ENCODE measurements at regions not wholly inside any gene's neighbourhood (a gene's known extent, or its start where the extent isn't known, plus 50 kb on each side); places are given as distances from the start of the nearest gene placed in this dataset.

DNA sequence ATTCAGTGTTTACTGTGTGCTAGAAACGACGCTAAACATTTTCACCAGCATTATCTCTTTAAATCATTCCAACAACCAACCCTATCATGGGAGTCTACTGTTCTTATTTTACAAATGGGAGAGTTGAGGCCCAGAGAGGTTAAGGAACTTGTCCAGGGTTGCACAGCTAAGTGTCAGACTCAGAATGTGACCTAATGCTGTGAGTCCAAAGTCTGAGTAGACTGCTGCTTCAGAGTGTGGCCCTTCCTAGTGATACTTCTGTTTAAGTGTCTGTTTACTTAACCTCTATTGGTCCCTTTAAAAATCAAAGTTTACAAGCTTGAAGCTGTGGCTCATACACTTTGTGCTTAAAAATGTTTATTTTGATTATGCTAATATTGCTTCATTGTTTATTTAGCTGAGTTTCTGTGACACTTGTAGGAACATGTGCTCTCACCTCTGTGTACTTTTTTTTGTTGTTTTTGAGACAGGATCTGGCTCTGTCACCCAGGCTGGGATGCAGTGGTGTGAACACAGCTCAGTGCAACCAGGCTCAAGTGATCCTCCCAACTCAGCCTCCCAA, 84.4 kb upstream of the SYPL1 start:
- Histone ChIP-seq H3K4me1 (peaks cover 0 to 10% (median 0%) of the 10 kb centered on the region in 4 donors), H3K27me3 (no peaks in the 10 kb centered on the region), H3K27ac (no peak overlapping the region), H3K4me3 (no peak overlapping the region), H3K36me3 (no peaks in the 10 kb centered on the region), H3K9me3 (no peaks in the 10 kb centered on the region)
- DNase-seq: no peak
- intact Hi-C loops (cut with DNase I): no loop called here
- 61 to 63% methylated on average over 2 of the region's 2 CpGs for WGBS, 2 donors
- TF ChIP-seq POLR2AphosphoS5 (IDR thresholded peaks at IDR 0.05) (no peak), POLR2A (IDR thresholded peaks at IDR 0.05) (no peak), EP300 (IDR thresholded peaks at IDR 0.05) (no peak)
- TF ChIP-seq, protein P1, sequence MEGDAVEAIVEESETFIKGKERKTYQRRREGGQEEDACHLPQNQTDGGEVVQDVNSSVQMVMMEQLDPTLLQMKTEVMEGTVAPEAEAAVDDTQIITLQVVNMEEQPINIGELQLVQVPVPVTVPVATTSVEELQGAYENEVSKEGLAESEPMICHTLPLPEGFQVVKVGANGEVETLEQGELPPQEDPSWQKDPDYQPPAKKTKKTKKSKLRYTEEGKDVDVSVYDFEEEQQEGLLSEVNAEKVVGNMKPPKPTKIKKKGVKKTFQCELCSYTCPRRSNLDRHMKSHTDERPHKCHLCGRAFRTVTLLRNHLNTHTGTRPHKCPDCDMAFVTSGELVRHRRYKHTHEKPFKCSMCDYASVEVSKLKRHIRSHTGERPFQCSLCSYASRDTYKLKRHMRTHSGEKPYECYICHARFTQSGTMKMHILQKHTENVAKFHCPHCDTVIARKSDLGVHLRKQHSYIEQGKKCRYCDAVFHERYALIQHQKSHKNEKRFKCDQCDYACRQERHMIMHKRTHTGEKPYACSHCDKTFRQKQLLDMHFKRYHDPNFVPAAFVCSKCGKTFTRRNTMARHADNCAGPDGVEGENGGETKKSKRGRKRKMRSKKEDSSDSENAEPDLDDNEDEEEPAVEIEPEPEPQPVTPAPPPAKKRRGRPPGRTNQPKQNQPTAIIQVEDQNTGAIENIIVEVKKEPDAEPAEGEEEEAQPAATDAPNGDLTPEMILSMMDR (IDR thresholded peaks at IDR 0.05): no peak

DNA sequence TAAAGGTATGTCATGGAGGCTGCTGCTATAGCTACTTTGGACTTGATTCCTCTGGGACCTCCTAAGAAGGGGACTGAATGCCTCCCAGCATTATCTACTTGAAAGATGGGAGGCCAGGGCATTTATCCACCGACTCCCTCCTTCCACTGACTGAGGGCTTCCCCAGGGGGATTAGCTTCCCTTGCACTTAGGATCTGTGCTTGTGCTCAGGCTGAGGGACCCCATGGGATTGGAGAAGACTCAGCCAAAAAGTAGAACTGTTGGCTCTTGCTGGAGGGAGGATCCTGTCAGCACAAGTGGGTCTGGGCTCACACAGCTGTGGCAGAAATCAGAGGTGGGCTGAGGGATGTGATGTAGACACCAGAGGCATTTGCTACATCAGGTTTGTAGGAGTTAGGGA, 81.5 kb upstream of the SYPL1 start:
- Histone ChIP-seq H3K27ac (no peak overlapping the region), H3K4me1 (peaks cover 0 to under 1% (median 0%) of the 10 kb centered on the region in 4 donors), H3K9me3 (no peaks in the 10 kb centered on the region), H3K36me3 (no peaks in the 10 kb centered on the region), H3K4me3 (no peak overlapping the region), H3K27me3 (no peaks in the 10 kb centered on the region)
- no peak for DNase-seq
- intact Hi-C loops (cut with DNase I): no loop called here
- WGBS, 2 donors: 69 to 100% methylated on average over 1 of the region's 1 CpG
- TF ChIP-seq POLR2A (IDR thresholded peaks at IDR 0.05) (no peak), EP300 (IDR thresholded peaks at IDR 0.05) (no peak), POLR2AphosphoS5 (IDR thresholded peaks at IDR 0.05) (no peak)
- TF ChIP-seq, protein P1 (IDR thresholded peaks at IDR 0.05): no peak

DNA sequence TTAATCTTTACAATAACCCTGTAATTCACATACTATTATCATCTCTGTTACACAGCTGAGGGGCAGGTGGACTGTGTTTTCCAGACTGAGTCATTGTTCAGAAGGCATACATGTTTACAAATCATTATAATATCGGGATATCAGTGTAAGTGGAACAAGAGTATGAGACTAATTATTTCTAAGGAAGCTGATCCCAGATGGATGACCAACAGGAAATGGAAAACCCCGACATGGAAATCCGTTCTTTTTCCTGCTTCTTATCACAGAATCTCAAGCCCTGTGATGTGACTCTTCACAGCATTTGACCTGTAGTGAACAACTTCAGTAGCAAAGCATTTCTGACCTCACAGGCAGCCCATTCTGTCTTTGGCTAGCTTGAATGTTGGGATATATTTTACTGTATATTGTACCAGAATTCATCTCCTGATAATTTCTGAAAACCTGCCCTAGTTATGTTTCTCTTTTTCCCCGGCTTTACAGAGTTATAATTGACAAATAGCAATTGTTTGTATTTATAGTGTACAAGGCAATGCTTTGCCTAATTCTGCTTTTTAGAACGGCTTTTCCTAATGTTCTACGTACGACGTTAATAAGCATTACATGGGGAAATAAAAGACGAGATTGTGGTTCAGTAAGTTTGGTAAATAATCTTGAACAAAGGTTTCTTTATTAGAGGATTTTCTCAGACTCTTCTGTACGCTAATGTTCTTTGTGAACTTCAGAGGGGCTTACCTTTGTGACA, 78.6 kb upstream of the SYPL1 start:
- intact Hi-C loops (cut with DNase I): no loop called here
- no peak overlapping the region for H3K4me3 ChIP-seq
- H3K27me3 ChIP-seq: no peaks in the 10 kb centered on the region
- H3K27ac ChIP-seq: no peak overlapping the region
- TF ChIP-seq EP300 (IDR thresholded peaks at IDR 0.05): no peak
- TF ChIP-seq POLR2A (IDR thresholded peaks at IDR 0.05): no peak
- TF ChIP-seq, protein P1 (IDR thresholded peaks at IDR 0.05): no peak
- TF ChIP-seq POLR2AphosphoS5 (IDR thresholded peaks at IDR 0.05): no peak
- H3K36me3 ChIP-seq: no peaks in the 10 kb centered on the region
- no peaks in the 10 kb centered on the region for H3K4me1 ChIP-seq
- H3K9me3 ChIP-seq: no peaks in the 10 kb centered on the region
- WGBS, 2 donors: 77 to 82% methylated on average over 10 of the region's 10 CpGs
- DNase-seq: no peak

DNA sequence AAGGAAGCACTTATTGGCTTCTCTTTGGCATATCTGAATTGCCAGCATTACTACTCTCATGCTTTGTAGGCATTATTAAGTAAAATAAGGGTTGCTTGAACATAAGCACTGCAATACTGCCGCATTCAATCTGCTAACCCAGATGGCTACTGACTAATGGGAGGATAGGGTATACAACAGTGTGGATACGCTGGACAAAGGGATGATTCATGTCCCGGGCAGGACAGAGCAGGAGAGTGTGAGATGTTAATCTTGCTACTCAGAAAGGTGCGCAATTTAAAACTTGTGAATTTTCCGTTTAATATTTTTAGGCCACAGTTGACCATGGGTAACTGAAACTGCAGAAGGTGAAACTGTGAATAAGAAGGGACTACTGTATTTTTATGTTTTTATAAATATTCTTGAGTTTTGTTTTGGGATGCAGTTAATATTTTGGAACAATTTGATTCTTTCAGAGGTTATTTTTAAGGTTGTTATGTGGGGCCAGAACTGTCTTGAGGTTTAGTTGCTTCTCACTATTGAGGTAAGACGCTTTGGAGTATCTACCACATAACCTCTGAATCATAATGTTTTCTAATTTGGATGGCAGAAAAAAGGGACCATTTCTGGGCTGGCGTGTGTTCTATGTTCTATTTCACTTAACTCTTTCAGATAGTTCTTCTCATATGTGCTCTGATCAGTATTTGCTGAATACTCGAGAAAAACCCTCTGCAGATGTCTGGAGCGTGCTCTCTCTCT, 75.7 kb upstream of the SYPL1 start:
- Histone ChIP-seq H3K4me3 (no peak overlapping the region), H3K27me3 (no peaks in the 10 kb centered on the region), H3K9me3 (no peaks in the 10 kb centered on the region), H3K27ac (no peak overlapping the region), H3K36me3 (no peaks in the 10 kb centered on the region), H3K4me1 (no peaks in the 10 kb centered on the region)
- WGBS, 2 donors: 93 to 95% methylated on average over 9 of the region's 9 CpGs
- DNase-seq: no peak
- intact Hi-C loops (cut with DNase I): no loop called here
- TF ChIP-seq POLR2A (IDR thresholded peaks at IDR 0.05): no peak
- TF ChIP-seq, protein P1 (IDR thresholded peaks at IDR 0.05): no peak
- TF ChIP-seq POLR2AphosphoS5 (IDR thresholded peaks at IDR 0.05): no peak
- TF ChIP-seq EP300 (IDR thresholded peaks at IDR 0.05): no peak

All from sigmoid colon (tissue), 6 donors.